HCT116 (cell line): ENCODE measurements at regions not wholly inside any gene's neighbourhood (a gene's known extent, or its start where the extent isn't known, plus 50 kb on each side); places are given as distances from the start of the nearest gene placed in this dataset.
"Not testable (repeated sequence)": the region's sequence is repeated elsewhere in the genome, so short reads cannot be mapped to it uniquely, and the experiment has no call there.

Experiments
- ATAC-seq: fragments of 200-7000 bp; cut with Tn5 transposase; 2 replicates; pipeline ENCODE4 v1.9.1; 2020; ENCODE audit warnings: mild to moderate bottlenecking, moderate library complexity
- BruUV-seq: library from RNA; stranded (reverse); fragments of 400-500 nt; replicated peaks from 2 replicates; lab custom pipeline; 2021; lab: Mats Ljungman, UMichigan
- CTCF ChIA-PET: fragments of 300-600 bp; sonication (Branson Sonifier 250); formaldehyde crosslinking; loops from one replicate; lab custom pipeline; 2021; ENCODE audit warnings: antibody characterized with exemption; lab: Charles Lee
- POLR2A ChIA-PET: fragments of 300-600, 350-600 bp; sonication (Branson Sonifier 250); formaldehyde crosslinking; loops from one replicate; lab custom pipeline; 2021; ENCODE audit warnings: antibody characterized with exemption; lab: Charles Lee
- RAD21 ChIA-PET, 2 experiments: fragments of 300-600 bp; sonication (Branson Sonifier 250); formaldehyde crosslinking; loops; one replicate each; lab custom pipeline; 2023; ENCODE audit warnings: low total read pairs in 2 of 2; ENCODE audit not compliant: uncharacterized antibody in 2 of 2, unreplicated experiment in 2 of 2, low non-redundant PET in 1 of 2; lab: Charles Lee
- DNase-seq: peaks from one replicate; pipeline ENCODE4 v3.0.0-alpha.2; 2010; ENCODE audit warnings: low read depth, low spot score
- H2AFZ ChIP-seq: fragments of 200-600 bp; shearing (Covaris generic), sonication (generic); 2 replicates; pipeline ENCODE4 v1.6.1; 2017; ENCODE audit warnings: low read depth, mixed run types, mixed read lengths, antibody characterized with exemption, low read length; ENCODE audit not compliant: poor library complexity, severe bottlenecking
- H3K27ac ChIP-seq: 2 replicates; pipeline ENCODE4 v1.5.1; 2012; ENCODE audit warnings: low read depth, low read length
- H3K27me3 ChIP-seq: fragments of 200-600 bp; sonication (generic); 2 replicates; pipeline ENCODE4 v1.6.1; 2016; ENCODE audit warnings: mixed run types, low read length, mixed read lengths; ENCODE audit not compliant: insufficient read depth
- H3K36me3 ChIP-seq, 2 experiments: fragments of 200-500 bp in 1 of 2; fragments of 200-600 bp in 1 of 2; sonication (Bioruptor generic) in 1 of 2; sonication (generic) in 1 of 2; 2 replicates each; pipeline versions ENCODE4 v1.5.1 to v1.6.1; 2014 to 2016; ENCODE audit warnings: low read length in 2 of 2, inconsistent platforms in 1 of 2, mixed read lengths in 1 of 2, mixed run types in 1 of 2; ENCODE audit not compliant: insufficient read depth in 2 of 2, control insufficient read depth in 1 of 2
- H3K4me1 ChIP-seq, 2 experiments: fragments of 200-600 bp in 1 of 2; sonication (generic) in 1 of 2; 2 replicates each; pipeline versions ENCODE4 v1.5.1 to v1.6.1; 2012 to 2017; ENCODE audit warnings: low read length in 2 of 2, inconsistent platforms in 1 of 2, mild to moderate bottlenecking in 1 of 2, mixed read lengths in 1 of 2, mixed run types in 1 of 2, moderate library complexity in 1 of 2; ENCODE audit not compliant: insufficient read depth in 2 of 2, control insufficient read depth in 1 of 2
- H3K4me2 ChIP-seq: fragments of 200-600 bp; sonication (generic); 2 replicates; pipeline ENCODE4 v1.6.1; 2017; ENCODE audit warnings: mixed run types, low read length, mixed read lengths
- H3K4me3 ChIP-seq, 2 experiments: fragments of 200-600 bp in 1 of 2; sonication (generic) in 1 of 2; replicated peaks in 1 of 2; 2 replicates each; pipeline ENCODE4 v1.5.1; 2011 to 2016; ENCODE audit warnings: low read length in 2 of 2, control low read depth in 1 of 2, low read depth in 1 of 2, mild to moderate bottlenecking in 1 of 2, mixed read lengths in 1 of 2, mixed run types in 1 of 2
- H3K79me2 ChIP-seq: fragments of 200-600 bp; sonication (generic); 2 replicates; pipeline ENCODE4 v1.6.1; 2017; ENCODE audit warnings: mild to moderate bottlenecking, mixed run types, low read length, moderate library complexity, mixed read lengths; ENCODE audit not compliant: insufficient read depth
- H3K9ac ChIP-seq: fragments of 200-600 bp; sonication (generic); 2 replicates; pipeline ENCODE4 v1.6.1; 2016; ENCODE audit warnings: low read length, mixed read lengths
- H3K9me2 ChIP-seq: fragments of 200-600 bp; sonication (generic), shearing (Covaris generic); 2 replicates; pipeline ENCODE4 v1.6.1; 2017; ENCODE audit warnings: mixed run types, mild to moderate bottlenecking, moderate library complexity; ENCODE audit not compliant: insufficient read depth
- H3K9me3 ChIP-seq, 2 experiments: fragments of 200-500 bp in 1 of 2; fragments of 200-600 bp in 1 of 2; sonication (Bioruptor generic) in 1 of 2; sonication (generic) in 1 of 2; 2 replicates each; pipeline ENCODE4 v1.6.1; 2014 to 2017; ENCODE audit warnings: low read length in 2 of 2, mixed read lengths in 2 of 2, inconsistent platforms in 1 of 2, low read depth in 1 of 2, mild to moderate bottlenecking in 1 of 2, mixed run types in 1 of 2, moderate library complexity in 1 of 2; ENCODE audit not compliant: control insufficient read depth in 1 of 2, insufficient read depth in 1 of 2
- H4K20me1 ChIP-seq: fragments of 200-600 bp; sonication (generic), shearing (Covaris generic); 2 replicates; pipeline ENCODE4 v1.6.1; 2017; ENCODE audit warnings: mixed run types, mild to moderate bottlenecking, moderate library complexity; ENCODE audit not compliant: insufficient read depth
- CBX3 ChIP-seq: IDR thresholded peaks from 2 replicates; pipeline ENCODE4 v1.6.1; 2012; ENCODE audit warnings: low read depth
- CEBPB ChIP-seq: IDR thresholded peaks from 2 replicates; pipeline ENCODE4 v1.6.1; 2012; ENCODE audit warnings: low read depth
- ELF1 ChIP-seq: IDR thresholded peaks from 2 replicates; pipeline ENCODE4 v1.6.1; 2012; ENCODE audit warnings: low read depth, borderline replicate concordance
- EZH2phosphoT487 ChIP-seq: fragments of 200-600 bp; IDR thresholded peaks from 2 replicates; pipeline ENCODE4 v1.6.1; 2018; ENCODE audit warnings: antibody characterized with exemption, borderline replicate concordance
- FOSL1 ChIP-seq: IDR thresholded peaks from 2 replicates; pipeline ENCODE4 v1.6.1; 2012; ENCODE audit warnings: low read depth
- POLR2AphosphoS5 ChIP-seq: IDR thresholded peaks from 2 replicates; pipeline ENCODE4 v1.6.1; 2011; ENCODE audit warnings: mild to moderate bottlenecking, low read depth, low read length, moderate library complexity
- RAD21 ChIP-seq: IDR thresholded peaks from 2 replicates; pipeline ENCODE4 v1.6.1; 2012; ENCODE audit warnings: low read depth, mild to moderate bottlenecking
- SRF ChIP-seq: IDR thresholded peaks from 2 replicates; pipeline ENCODE4 v1.6.1; 2012; ENCODE audit warnings: low read depth
- YY1 ChIP-seq: IDR thresholded peaks from 2 replicates; pipeline ENCODE4 v1.6.1; 2011; ENCODE audit warnings: low read length, low read depth, moderate library complexity, mild to moderate bottlenecking; ENCODE audit not compliant: insufficient replicate concordance; ENCODE audit errors: extremely low read depth
- ZFX ChIP-seq: fragments of 450-650 bp; IDR thresholded peaks from 2 replicates; pipeline ENCODE4 v1.6.1; 2017
- intact Hi-C: fragments of 100-400 bp; cut with micrococcal nuclease; formaldehyde crosslinking; loops from 2 replicates; pipeline ENCODE4 v1.10.0; 2022
- TF ChIP-seq, protein P1 (sequence below): IDR thresholded peaks from 2 replicates; pipeline ENCODE4 v1.6.1; 2012; ENCODE audit warnings: low read depth

GRCh38 chr6:68207612-68208011 lies 427.5 kb upstream of the ADGRB3 start:
- CTCF ChIA-PET, ATAC-seq, DNase-seq, H3K79me2 ChIP-seq, H3K4me3 ChIP-seq, H4K20me1 ChIP-seq, BruUV-seq, H3K9me3 ChIP-seq, H2AFZ ChIP-seq, H3K27me3 ChIP-seq, H3K4me1 ChIP-seq, H3K9me2 ChIP-seq, H3K4me2 ChIP-seq, intact Hi-C loops, POLR2A ChIA-PET, RAD21 ChIA-PET, H3K27ac ChIP-seq, H3K9ac ChIP-seq, H3K36me3 ChIP-seq: not testable (repeated sequence)

DNA sequence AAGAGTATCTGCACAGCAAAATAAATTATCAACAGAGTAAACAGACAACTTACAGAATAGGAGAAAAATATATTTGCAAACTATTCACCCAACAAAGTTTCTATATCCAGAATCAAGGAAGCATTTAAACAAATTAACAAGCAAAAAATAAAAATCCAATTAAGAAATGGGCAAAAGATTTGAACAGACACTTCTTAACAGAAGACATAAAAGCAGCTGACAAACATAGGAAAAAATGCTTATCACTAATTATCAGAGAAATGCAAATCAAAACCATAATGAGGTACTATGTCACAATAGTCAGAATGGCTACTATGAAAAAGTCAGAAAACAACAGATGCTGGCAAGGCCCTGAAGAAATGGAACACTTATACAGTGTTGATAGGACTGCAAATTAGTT lies 434.2 kb upstream of the ADGRB3 start:
- no peak for ATAC-seq
- H2AFZ ChIP-seq = no peak overlapping the region
- intact Hi-C loops = no loop called here
- no peaks in the 10 kb centered on the region for H3K9me2 ChIP-seq
- no peak overlapping the region for H3K4me2 ChIP-seq
- no peaks in the 10 kb centered on the region for H3K27me3 ChIP-seq
- TF ChIP-seq FOSL1 (no peak), YY1 (no peak), EZH2phosphoT487 (no peak), ELF1 (no peak), CBX3 (no peak), POLR2AphosphoS5 (no peak), RAD21 (no peak), SRF (no peak), ZFX (no peak), CEBPB (no peak)
- TF ChIP-seq, protein P1, sequence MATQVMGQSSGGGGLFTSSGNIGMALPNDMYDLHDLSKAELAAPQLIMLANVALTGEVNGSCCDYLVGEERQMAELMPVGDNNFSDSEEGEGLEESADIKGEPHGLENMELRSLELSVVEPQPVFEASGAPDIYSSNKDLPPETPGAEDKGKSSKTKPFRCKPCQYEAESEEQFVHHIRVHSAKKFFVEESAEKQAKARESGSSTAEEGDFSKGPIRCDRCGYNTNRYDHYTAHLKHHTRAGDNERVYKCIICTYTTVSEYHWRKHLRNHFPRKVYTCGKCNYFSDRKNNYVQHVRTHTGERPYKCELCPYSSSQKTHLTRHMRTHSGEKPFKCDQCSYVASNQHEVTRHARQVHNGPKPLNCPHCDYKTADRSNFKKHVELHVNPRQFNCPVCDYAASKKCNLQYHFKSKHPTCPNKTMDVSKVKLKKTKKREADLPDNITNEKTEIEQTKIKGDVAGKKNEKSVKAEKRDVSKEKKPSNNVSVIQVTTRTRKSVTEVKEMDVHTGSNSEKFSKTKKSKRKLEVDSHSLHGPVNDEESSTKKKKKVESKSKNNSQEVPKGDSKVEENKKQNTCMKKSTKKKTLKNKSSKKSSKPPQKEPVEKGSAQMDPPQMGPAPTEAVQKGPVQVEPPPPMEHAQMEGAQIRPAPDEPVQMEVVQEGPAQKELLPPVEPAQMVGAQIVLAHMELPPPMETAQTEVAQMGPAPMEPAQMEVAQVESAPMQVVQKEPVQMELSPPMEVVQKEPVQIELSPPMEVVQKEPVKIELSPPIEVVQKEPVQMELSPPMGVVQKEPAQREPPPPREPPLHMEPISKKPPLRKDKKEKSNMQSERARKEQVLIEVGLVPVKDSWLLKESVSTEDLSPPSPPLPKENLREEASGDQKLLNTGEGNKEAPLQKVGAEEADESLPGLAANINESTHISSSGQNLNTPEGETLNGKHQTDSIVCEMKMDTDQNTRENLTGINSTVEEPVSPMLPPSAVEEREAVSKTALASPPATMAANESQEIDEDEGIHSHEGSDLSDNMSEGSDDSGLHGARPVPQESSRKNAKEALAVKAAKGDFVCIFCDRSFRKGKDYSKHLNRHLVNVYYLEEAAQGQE = no peak
- TF ChIP-seq, all 23 proteins: peak for 0
- BruUV-seq = no TSS peak
- ChIA-PET RAD21 (no interaction called here), POLR2A (no interaction called here), CTCF (no interaction called here)
- H3K27ac ChIP-seq = no peak overlapping the region
- H3K36me3 ChIP-seq = no peaks in the 10 kb centered on the region
- H3K9me3 ChIP-seq = peaks cover 8 to 9% of the 10 kb centered on the region in 2 experiments; a peak in 2 of 4 replicates
- no peak overlapping the region for H3K9ac ChIP-seq
- H4K20me1 ChIP-seq = no peaks in the 10 kb centered on the region
- no peaks in the 10 kb centered on the region for H3K79me2 ChIP-seq
- H3K4me3 ChIP-seq = no peak overlapping the region
- H3K4me1 ChIP-seq = no peaks in the 10 kb centered on the region
- DNase-seq = no peak
